Liver (tissue), 8 donors: ENCODE measurements at regions not wholly inside any gene's neighbourhood (a gene's known extent, or its start where the extent isn't known, plus 50 kb on each side); places are given as distances from the start of the nearest gene placed in this dataset.

ENCODE experiments used
- DNase-seq: peaks from one replicate; pipeline ENCODE4 v3.0.0-alpha.2; 2017; ENCODE audit warnings: low spot score
- H3K27ac ChIP-seq, 2 donors: one replicate each; pipeline ENCODE4 v1.7.0; 2013; ENCODE audit warnings: inconsistent platforms in 2 of 2, low read length in 2 of 2, control low read depth in 1 of 2, low read depth in 1 of 2, mild to moderate bottlenecking in 1 of 2
- H3K27me3 ChIP-seq, 4 donors: one replicate each; pipeline versions ENCODE4 v1.6.1 to v1.7.0; 2013; ENCODE audit warnings: low read length in 3 of 4, inconsistent platforms in 1 of 4, mild to moderate bottlenecking in 1 of 4, moderate library complexity in 1 of 4; ENCODE audit not compliant: control insufficient read depth in 4 of 4, insufficient read depth in 4 of 4
- H3K36me3 ChIP-seq, 4 donors: one replicate each; pipeline versions ENCODE4 v1.6.1 to v1.7.0; 2013; ENCODE audit warnings: low read length in 3 of 4, mild to moderate bottlenecking in 3 of 4, low read depth in 1 of 4, moderate library complexity in 1 of 4; ENCODE audit not compliant: control insufficient read depth in 4 of 4, insufficient read depth in 3 of 4
- H3K4me1 ChIP-seq, 4 donors: one replicate each; pipeline versions ENCODE4 v1.6.1 to v1.7.0; 2013; ENCODE audit warnings: low read length in 3 of 4, mild to moderate bottlenecking in 3 of 4, moderate library complexity in 1 of 4; ENCODE audit not compliant: control insufficient read depth in 4 of 4, insufficient read depth in 4 of 4
- H3K4me3 ChIP-seq, 3 donors: one replicate each; pipeline versions ENCODE4 v1.6.1 to v1.7.0; 2013; ENCODE audit warnings: low read length in 3 of 3, control low read depth in 1 of 3, low read depth in 1 of 3, mild to moderate bottlenecking in 1 of 3
- H3K9ac ChIP-seq, 2 donors: one replicate each; pipeline ENCODE4 v1.7.0; 2013; ENCODE audit warnings: low read length in 2 of 2, mild to moderate bottlenecking in 2 of 2, moderate library complexity in 2 of 2, control low read depth in 1 of 2, low read depth in 1 of 2
- H3K9me3 ChIP-seq, 4 donors: one replicate each; pipeline versions ENCODE4 v1.6.1 to v1.7.0; 2013; ENCODE audit warnings: low read length in 3 of 4; ENCODE audit not compliant: control insufficient read depth in 4 of 4
- ATF3 ChIP-seq: IDR thresholded peaks from 2 replicates; pipeline ENCODE4 v1.6.1; 2016; ENCODE audit warnings: antibody characterized with exemption
- CTCF ChIP-seq: fragments of 150-350 bp; IDR thresholded peaks from 2 replicates; pipeline ENCODE4 v1.5.1; 2017; ENCODE audit warnings: improper control_type of control experiment, low read depth, low read length; ENCODE audit not compliant: missing input control
- EGR1 ChIP-seq, 2 donors: IDR thresholded peaks; 2 replicates each; pipeline ENCODE4 v1.6.1; 2016 to 2018; ENCODE audit warnings: antibody characterized with exemption in 2 of 2, low read depth in 2 of 2
- FOXA2 ChIP-seq: IDR thresholded peaks from 2 replicates; pipeline ENCODE4 v1.6.1; 2016; ENCODE audit warnings: antibody characterized with exemption
- GABPA ChIP-seq, 2 donors: IDR thresholded peaks in 1 of 2; conservative IDR thresholded peaks in 1 of 2; 2 replicates each; pipeline ENCODE4 v1.6.1; 2016; ENCODE audit warnings: antibody characterized with exemption in 2 of 2, mild to moderate bottlenecking in 1 of 2, moderate library complexity in 1 of 2
- HNF4G ChIP-seq: IDR thresholded peaks from 2 replicates; pipeline ENCODE4 v1.6.1; 2016; ENCODE audit warnings: antibody characterized with exemption
- JUND ChIP-seq, 2 donors: IDR thresholded peaks; 2 replicates each; pipeline ENCODE4 v1.6.1; 2016; ENCODE audit warnings: antibody characterized with exemption in 2 of 2
- NR2F2 ChIP-seq: IDR thresholded peaks from 2 replicates; pipeline ENCODE4 v1.6.1; 2016; ENCODE audit warnings: antibody characterized with exemption
- RAD21 ChIP-seq, 2 donors: IDR thresholded peaks; 2 replicates each; pipeline ENCODE4 v1.6.1; 2016; ENCODE audit warnings: antibody characterized with exemption in 2 of 2, mild to moderate bottlenecking in 2 of 2
- RXRA ChIP-seq, 2 donors: IDR thresholded peaks; 2 replicates each; pipeline ENCODE4 v1.6.1; 2017 to 2018; ENCODE audit warnings: antibody characterized with exemption in 2 of 2, mild to moderate bottlenecking in 1 of 2
- SP1 ChIP-seq: IDR thresholded peaks from 2 replicates; pipeline ENCODE4 v1.6.1; 2018; ENCODE audit warnings: antibody characterized with exemption, mild to moderate bottlenecking
- TAF1 ChIP-seq: conservative IDR thresholded peaks from 2 replicates; pipeline ENCODE4 v1.6.1; 2016; ENCODE audit warnings: antibody characterized with exemption, mild to moderate bottlenecking
- YY1 ChIP-seq: IDR thresholded peaks from 2 replicates; pipeline ENCODE4 v1.6.1; 2016; ENCODE audit warnings: antibody characterized with exemption, mild to moderate bottlenecking
- WGBS: extraction: QIAGEN DNeasy Blood & Tissue Kit; methylation state at CpG from one replicate; pipeline ENCODE4 v1.1.7; 2013; 5-methylcytosine and 5-hydroxymethylcytosine counted together
- TF ChIP-seq, protein P1 (sequence below): IDR thresholded peaks from 2 replicates; pipeline ENCODE4 v1.6.1; 2016; ENCODE audit warnings: antibody characterized with exemption
- TF ChIP-seq, protein P2 (sequence below): IDR thresholded peaks from 2 replicates; pipeline ENCODE4 v1.6.1; 2016; ENCODE audit warnings: antibody characterized with exemption, mild to moderate bottlenecking
- TF ChIP-seq, protein P3 (sequence below): IDR thresholded peaks from 2 replicates; pipeline ENCODE4 v1.6.1; 2016; ENCODE audit warnings: antibody characterized with exemption
- donor health status: healthy.
- donor health status: healthy.
- donor health status: healthy.
- donor health status: healthy.
- donor health status: healthy.

DNA sequence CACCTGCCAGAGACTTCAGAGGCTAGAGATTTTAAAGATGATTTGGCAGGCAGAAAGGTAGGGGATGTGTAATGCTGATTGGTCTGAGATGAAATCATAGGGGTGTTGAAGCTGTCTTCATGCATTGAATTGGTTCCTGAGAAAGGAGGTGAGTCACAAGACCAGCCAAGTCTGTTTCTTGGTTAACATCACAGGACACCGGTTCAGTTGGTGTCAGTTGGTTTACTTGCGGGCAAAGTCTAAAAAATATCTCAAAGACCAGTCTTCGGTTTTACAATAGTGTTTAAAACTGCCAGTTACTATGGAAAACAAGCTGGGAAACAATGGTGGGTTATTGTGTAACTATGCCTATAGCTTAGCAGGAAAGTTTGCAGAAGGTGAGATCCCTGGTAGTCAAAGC lies 305.9 kb downstream of the BARHL2 start:
- Histone ChIP-seq H3K9me3 (peaks cover 0 to 6% (median 2%) of the 10 kb centered on the region in 4 donors), H3K36me3 (no peaks in the 10 kb centered on the region), H3K4me1 (no peaks in the 10 kb centered on the region), H3K4me3 (no peak overlapping the region), H3K9ac (no peak overlapping the region), H3K27ac (no peak overlapping the region), H3K27me3 (no peaks in the 10 kb centered on the region)
- 84% methylated on average over 3 of the region's 3 CpGs for WGBS
- TF ChIP-seq, protein P1, sequence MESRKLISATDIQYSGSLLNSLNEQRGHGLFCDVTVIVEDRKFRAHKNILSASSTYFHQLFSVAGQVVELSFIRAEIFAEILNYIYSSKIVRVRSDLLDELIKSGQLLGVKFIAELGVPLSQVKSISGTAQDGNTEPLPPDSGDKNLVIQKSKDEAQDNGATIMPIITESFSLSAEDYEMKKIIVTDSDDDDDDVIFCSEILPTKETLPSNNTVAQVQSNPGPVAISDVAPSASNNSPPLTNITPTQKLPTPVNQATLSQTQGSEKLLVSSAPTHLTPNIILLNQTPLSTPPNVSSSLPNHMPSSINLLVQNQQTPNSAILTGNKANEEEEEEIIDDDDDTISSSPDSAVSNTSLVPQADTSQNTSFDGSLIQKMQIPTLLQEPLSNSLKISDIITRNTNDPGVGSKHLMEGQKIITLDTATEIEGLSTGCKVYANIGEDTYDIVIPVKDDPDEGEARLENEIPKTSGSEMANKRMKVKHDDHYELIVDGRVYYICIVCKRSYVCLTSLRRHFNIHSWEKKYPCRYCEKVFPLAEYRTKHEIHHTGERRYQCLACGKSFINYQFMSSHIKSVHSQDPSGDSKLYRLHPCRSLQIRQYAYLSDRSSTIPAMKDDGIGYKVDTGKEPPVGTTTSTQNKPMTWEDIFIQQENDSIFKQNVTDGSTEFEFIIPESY, result no peak
- TF ChIP-seq NR2F2, result no peak
- no peak for DNase-seq

GRCh38 chr1:90407737-90408136 lies 309.4 kb downstream of the BARHL2 start:
- Histone ChIP-seq H3K9ac (no peak overlapping the region), H3K27ac (no peak overlapping the region), H3K27me3 (no peaks in the 10 kb centered on the region), H3K4me3 (no peak overlapping the region), H3K4me1 (no peaks in the 10 kb centered on the region), H3K9me3 (peaks cover 0 to 3% (median 0%) of the 10 kb centered on the region in 4 donors), H3K36me3 (no peaks in the 10 kb centered on the region)
- WGBS, result 79% methylated on average over 3 of the region's 3 CpGs
- no peak for TF ChIP-seq TAF1
- DNase-seq, result no peak

DNA sequence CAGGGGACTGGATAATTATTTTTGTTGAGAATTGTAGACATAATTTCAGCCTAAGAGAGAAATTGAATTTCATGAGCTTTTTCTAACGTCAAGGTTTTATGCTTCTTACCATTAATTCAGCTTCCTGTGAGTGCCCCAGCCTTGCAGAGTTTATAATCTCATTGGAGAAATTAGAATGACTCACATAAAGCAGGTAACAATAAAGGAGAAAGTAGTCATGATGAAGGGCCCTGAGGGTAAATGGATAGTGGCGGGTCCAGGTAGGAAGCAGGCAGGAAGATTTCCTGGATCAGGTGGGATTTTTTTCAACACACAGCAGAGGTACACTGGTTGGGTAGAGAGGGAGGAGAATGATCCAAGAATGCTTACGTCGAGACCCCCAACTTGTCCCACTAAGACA lies 311.4 kb downstream of the BARHL2 start:
- no peak for DNase-seq
- Histone ChIP-seq H3K4me1 (no peaks in the 10 kb centered on the region), H3K4me3 (no peak overlapping the region), H3K9ac (no peak overlapping the region), H3K9me3 (peaks cover 0 to 1% (median 0%) of the 10 kb centered on the region in 4 donors), H3K36me3 (no peaks in the 10 kb centered on the region), H3K27me3 (no peaks in the 10 kb centered on the region), H3K27ac (no peak overlapping the region)
- no peak for TF ChIP-seq ATF3
- no peak for TF ChIP-seq FOXA2
- no peak for TF ChIP-seq CTCF
- TF ChIP-seq, protein P2, sequence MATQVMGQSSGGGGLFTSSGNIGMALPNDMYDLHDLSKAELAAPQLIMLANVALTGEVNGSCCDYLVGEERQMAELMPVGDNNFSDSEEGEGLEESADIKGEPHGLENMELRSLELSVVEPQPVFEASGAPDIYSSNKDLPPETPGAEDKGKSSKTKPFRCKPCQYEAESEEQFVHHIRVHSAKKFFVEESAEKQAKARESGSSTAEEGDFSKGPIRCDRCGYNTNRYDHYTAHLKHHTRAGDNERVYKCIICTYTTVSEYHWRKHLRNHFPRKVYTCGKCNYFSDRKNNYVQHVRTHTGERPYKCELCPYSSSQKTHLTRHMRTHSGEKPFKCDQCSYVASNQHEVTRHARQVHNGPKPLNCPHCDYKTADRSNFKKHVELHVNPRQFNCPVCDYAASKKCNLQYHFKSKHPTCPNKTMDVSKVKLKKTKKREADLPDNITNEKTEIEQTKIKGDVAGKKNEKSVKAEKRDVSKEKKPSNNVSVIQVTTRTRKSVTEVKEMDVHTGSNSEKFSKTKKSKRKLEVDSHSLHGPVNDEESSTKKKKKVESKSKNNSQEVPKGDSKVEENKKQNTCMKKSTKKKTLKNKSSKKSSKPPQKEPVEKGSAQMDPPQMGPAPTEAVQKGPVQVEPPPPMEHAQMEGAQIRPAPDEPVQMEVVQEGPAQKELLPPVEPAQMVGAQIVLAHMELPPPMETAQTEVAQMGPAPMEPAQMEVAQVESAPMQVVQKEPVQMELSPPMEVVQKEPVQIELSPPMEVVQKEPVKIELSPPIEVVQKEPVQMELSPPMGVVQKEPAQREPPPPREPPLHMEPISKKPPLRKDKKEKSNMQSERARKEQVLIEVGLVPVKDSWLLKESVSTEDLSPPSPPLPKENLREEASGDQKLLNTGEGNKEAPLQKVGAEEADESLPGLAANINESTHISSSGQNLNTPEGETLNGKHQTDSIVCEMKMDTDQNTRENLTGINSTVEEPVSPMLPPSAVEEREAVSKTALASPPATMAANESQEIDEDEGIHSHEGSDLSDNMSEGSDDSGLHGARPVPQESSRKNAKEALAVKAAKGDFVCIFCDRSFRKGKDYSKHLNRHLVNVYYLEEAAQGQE, result no peak
- no peak for TF ChIP-seq HNF4G
- TF ChIP-seq, protein P3, sequence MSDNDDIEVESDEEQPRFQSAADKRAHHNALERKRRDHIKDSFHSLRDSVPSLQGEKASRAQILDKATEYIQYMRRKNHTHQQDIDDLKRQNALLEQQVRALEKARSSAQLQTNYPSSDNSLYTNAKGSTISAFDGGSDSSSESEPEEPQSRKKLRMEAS, result no peak
- no peak for TF ChIP-seq RAD21 (IDR thresholded peaks at IDR 0.05)
- no peak for TF ChIP-seq TAF1
- no peak for TF ChIP-seq GABPA (IDR thresholded peaks at IDR 0.05 in 1 of 2, conservative IDR thresholded peaks at IDR 0.05 in 1 of 2)
- no peak for TF ChIP-seq RXRA (IDR thresholded peaks at IDR 0.05)
- no peak for TF ChIP-seq YY1
- TF ChIP-seq SP1, result no peak
- TF ChIP-seq JUND (IDR thresholded peaks at IDR 0.05), result no peak
- TF ChIP-seq, protein P1, result no peak
- no peak for TF ChIP-seq EGR1 (IDR thresholded peaks at IDR 0.05; ENCODE audit: low read depth in 2 of 2)
- WGBS, result 92% methylated on average over 4 of the region's 4 CpGs
